HepG2 (cell line): ENCODE measurements at regions not wholly inside any gene's neighbourhood (a gene's known extent, or its start where the extent isn't known, plus 50 kb on each side); places are given as distances from the start of the nearest gene placed in this dataset.

Source experiments
- ATAC-seq: fragments of 200-7000 bp; cut with Tn5 transposase; 3 replicates; pipeline ENCODE4 v1.9.1; 2020; ENCODE audit warnings: mild to moderate bottlenecking, moderate library complexity
- BruUV-seq: library from RNA; stranded (reverse); fragments of 400-500 nt; replicated peaks from 2 replicates; lab custom pipeline; 2021; lab: Mats Ljungman, UMichigan
- CTCF ChIA-PET: fragments of 300-600 bp; formaldehyde crosslinking; extraction: SDS; loops from one replicate; lab custom pipeline; 2021; ENCODE audit warnings: low total read pairs, inconsistent platforms, low intra/inter-chr PET ratio; lab: Yijun Ruan, JAX
- POLR2A ChIA-PET: fragments of 350-600 bp; sonication (Branson Sonifier 250); formaldehyde crosslinking; loops from one replicate; lab custom pipeline; 2020; ENCODE audit warnings: antibody characterized with exemption, inconsistent platforms; lab: Yijun Ruan, JAX
- DNase-seq: peaks from one replicate; pipeline ENCODE4 v3.0.0-alpha.2; 2015; ENCODE audit warnings: low spot score
- FAIRE-seq: peaks from 3 replicates; lab custom pipeline; 2011; peaks lifted over from hg19 to GRCh38; lab: Jason Lieb, UNC
- H2AFZ ChIP-seq: one replicate; pipeline ENCODE4 v1.6.1; 2011; ENCODE audit warnings: low read length, inconsistent platforms
- H3K27ac ChIP-seq: fragments of 300-600 bp; 3 replicates; pipeline ENCODE4 v1.8.0; 2011; ENCODE audit warnings: mixed run types, mild to moderate bottlenecking, mixed read lengths, low read length, inconsistent platforms; ENCODE audit not compliant: insufficient read depth; ENCODE audit errors: extremely low read length
- H3K27me3 ChIP-seq, 2 experiments: fragments of 200-600 bp in 1 of 2; 2 replicates in 1 of 2; 3 replicates in 1 of 2; pipeline versions ENCODE4 v1.6.0 to v1.8.0; 2011; ENCODE audit warnings: low read length in 2 of 2, mild to moderate bottlenecking in 2 of 2, moderate library complexity in 2 of 2, inconsistent platforms in 1 of 2; ENCODE audit not compliant: insufficient read depth in 2 of 2, control insufficient read depth in 1 of 2
- H3K36me3 ChIP-seq, 2 experiments: fragments of 200-600 bp in 1 of 2; replicated peaks in 1 of 2; 2 replicates in 1 of 2; 3 replicates in 1 of 2; pipeline versions ENCODE4 v1.5.1 to v1.8.0; 2011; ENCODE audit warnings: low read length in 2 of 2, inconsistent platforms in 1 of 2; ENCODE audit not compliant: insufficient read depth in 2 of 2, control insufficient read depth in 1 of 2
- H3K4me1 ChIP-seq: 2 replicates; pipeline ENCODE4 v1.5.1; 2012; ENCODE audit warnings: low read length, inconsistent platforms; ENCODE audit not compliant: insufficient read depth
- H3K4me2 ChIP-seq: 2 replicates; pipeline ENCODE4 v1.6.0; 2011; ENCODE audit warnings: low read depth, low read length, inconsistent platforms
- H3K4me3 ChIP-seq, 3 experiments: fragments of 200-600 bp in 1 of 3; sonication (generic), shearing (Covaris generic) in 1 of 3; replicated peaks in 1 of 3; 2 replicates each; pipeline ENCODE4 v1.5.1; 2011 to 2016; ENCODE audit warnings: low read length in 3 of 3, inconsistent platforms in 2 of 3, low read depth in 2 of 3, mild to moderate bottlenecking in 2 of 3, control low read depth in 1 of 3, mixed read lengths in 1 of 3; ENCODE audit not compliant: insufficient read depth in 1 of 3
- H3K79me2 ChIP-seq: one replicate; pipeline ENCODE4 v1.6.1; 2011; ENCODE audit warnings: low read length, inconsistent platforms; ENCODE audit not compliant: insufficient read depth
- H3K9ac ChIP-seq: 2 replicates; pipeline ENCODE4 v1.6.0; 2011; ENCODE audit warnings: mild to moderate bottlenecking, low read depth, low read length, inconsistent platforms; ENCODE audit not compliant: insufficient read depth
- H3K9me3 ChIP-seq: 2 replicates; pipeline ENCODE4 v1.5.1; 2012; ENCODE audit warnings: mild to moderate bottlenecking, low read length
- H4K20me1 ChIP-seq: 2 replicates; pipeline ENCODE4 v1.6.0; 2011; ENCODE audit warnings: inconsistent platforms, mild to moderate bottlenecking, low read length, moderate library complexity; ENCODE audit not compliant: insufficient read depth
- ARNT ChIP-seq: fragments of 450-650 bp; IDR thresholded peaks from 2 replicates; pipeline ENCODE4 v1.6.1; 2017
- JUNB ChIP-seq: sonication (generic); formaldehyde crosslinking; IDR thresholded peaks from 2 replicates; pipeline ENCODE4 v1.8.0; 2022; ENCODE audit warnings: missing genetic modification reagents, mild to moderate bottlenecking, borderline replicate concordance
- NCOA5 ChIP-seq: sonication (generic); formaldehyde crosslinking; IDR thresholded peaks from 2 replicates; pipeline ENCODE4 v1.4.0; 2020; ENCODE audit warnings: missing genetic modification reagents
- NR3C1 ChIP-seq: sonication (generic); formaldehyde crosslinking; IDR thresholded peaks from 2 replicates; pipeline ENCODE4 v1.4.0; 2020; ENCODE audit warnings: missing genetic modification reagents
- SP1 ChIP-seq, 2 experiments: fragments of 450-650 bp in 1 of 2; sonication (generic) in 1 of 2; formaldehyde crosslinking in 1 of 2; IDR thresholded peaks; 2 replicates each; pipeline versions ENCODE4 v1.4.0 to v1.6.1; 2016 to 2020; ENCODE audit warnings: missing genetic modification reagents in 1 of 2
- TFAP4 ChIP-seq: sonication (generic); IDR thresholded peaks from 2 replicates; pipeline ENCODE4 v1.6.1; 2016; ENCODE audit warnings: low read depth, borderline replicate concordance
- THAP9 ChIP-seq: sonication (generic); formaldehyde crosslinking; IDR thresholded peaks from 2 replicates; pipeline ENCODE4; 2020; ENCODE audit warnings: missing genetic modification reagents, mild to moderate bottlenecking, borderline replicate concordance
- ZBED4 ChIP-seq: sonication (generic); formaldehyde crosslinking; IDR thresholded peaks from 2 replicates; pipeline ENCODE4 v1.4.0; 2020; ENCODE audit warnings: missing genetic modification reagents, borderline replicate concordance
- ZNF24 ChIP-seq: fragments of 450-650 bp; IDR thresholded peaks from 2 replicates; pipeline ENCODE4 v1.6.1; 2017; ENCODE audit warnings: antibody characterized with exemption, mild to moderate bottlenecking
- ZNF441 ChIP-seq: sonication (generic); formaldehyde crosslinking; IDR thresholded peaks from 2 replicates; pipeline ENCODE4 v1.7.0; 2021; ENCODE audit warnings: missing genetic modification reagents, borderline replicate concordance
- ZNF616 ChIP-seq: sonication (generic); formaldehyde crosslinking; IDR thresholded peaks from 2 replicates; pipeline ENCODE4 v1.5.0; 2020; ENCODE audit warnings: low read depth, mild to moderate bottlenecking, missing genetic modification reagents
- ZNF660 ChIP-seq: sonication (generic); formaldehyde crosslinking; IDR thresholded peaks from 2 replicates; pipeline ENCODE4 v1.5.1; 2020; ENCODE audit warnings: mild to moderate bottlenecking, low read depth, missing genetic modification reagents, borderline replicate concordance
- ZNF766 ChIP-seq: sonication (generic); formaldehyde crosslinking; IDR thresholded peaks from 2 replicates; pipeline ENCODE4 v1.5.0; 2020; ENCODE audit warnings: missing genetic modification reagents, borderline replicate concordance
- ZNF773 ChIP-seq: sonication (generic); formaldehyde crosslinking; IDR thresholded peaks from 2 replicates; pipeline ENCODE4 v1.4.0; 2020; ENCODE audit warnings: missing genetic modification reagents, borderline replicate concordance
- WGBS: methylation state at CpG from one replicate; pipeline ENCODE4 v1.1.6; 2017; ENCODE audit warnings: low lambda C conversion rate; 5-methylcytosine and 5-hydroxymethylcytosine counted together
- in situ Hi-C: cut with HindIII; loops from 2 replicates; pipeline ENCODE4 v1.10.0; 2017; ENCODE audit warnings: low pct_unique_long_range_greater_than_20kb; ENCODE audit not compliant: extremely low pct_ligation_motif_present
- intact Hi-C: fragments of 100-400 bp; cut with micrococcal nuclease; formaldehyde crosslinking; loops from one replicate; pipeline ENCODE4 v1.10.0; 2022; ENCODE audit not compliant: unreplicated experiment

GRCh38 chr4:99736846-99737245 lies 79.2 kb upstream of the C4orf54 start:
- 14% methylated on average over 1 of the region's 1 CpG for WGBS
- CTCF ChIA-PET = no interaction called here
- DNase-seq = no peak
- Histone ChIP-seq H2AFZ (no peak overlapping the region), H3K27me3 (no peaks in the 10 kb centered on the region)
- in situ Hi-C loops = no loop called here
- TF ChIP-seq NCOA5 (CRISPR knock-in tag) = no peak
- no peak for TF ChIP-seq ZBED4 (CRISPR knock-in tag)
- no peak for TF ChIP-seq ZNF766 (CRISPR knock-in tag)
- TF ChIP-seq TFAP4 = no peak
- TF ChIP-seq NR3C1 (CRISPR knock-in tag) = no peak
- no peak for TF ChIP-seq JUNB
- no peak for TF ChIP-seq ARNT
- no peak for TF ChIP-seq ZNF24
- TF ChIP-seq ZNF773 (CRISPR knock-in tag) = no peak
- TF ChIP-seq SP1 (IDR thresholded peaks at IDR 0.05) = no peak
- TF ChIP-seq SP1 (CRISPR knock-in tag; IDR thresholded peaks at IDR 0.05) = no peak
- no peak for TF ChIP-seq ZNF441 (CRISPR knock-in tag)
- TF ChIP-seq ZNF660 = no peak
- TF ChIP-seq THAP9 (CRISPR knock-in tag) = no peak
- TF ChIP-seq ZNF616 (CRISPR knock-in tag) = no peak
- TF ChIP-seq, all 625 proteins: peak for 0
- H3K9me3 ChIP-seq = no peaks in the 10 kb centered on the region
- H3K36me3 ChIP-seq = no peaks in the 10 kb centered on the region
- FAIRE-seq (no peak), ATAC-seq (no peak)
- H3K4me3 ChIP-seq = no peak overlapping the region
- no peaks in the 10 kb centered on the region for H3K79me2 ChIP-seq
- H3K4me2 ChIP-seq = no peak overlapping the region
- POLR2A ChIA-PET = no interaction called here
- no peak overlapping the region for H3K27ac ChIP-seq
- no peak overlapping the region for H3K9ac ChIP-seq
- no peaks in the 10 kb centered on the region for H4K20me1 ChIP-seq
- intact Hi-C loops = no loop called here
- no TSS peak for BruUV-seq
- no peaks in the 10 kb centered on the region for H3K4me1 ChIP-seq
